H1 (cell line): ENCODE measurements at regions not wholly inside any gene's neighbourhood (a gene's known extent, or its start where the extent isn't known, plus 50 kb on each side); places are given as distances from the start of the nearest gene placed in this dataset.
A peak's percentile ranks its signal among the peaks of the same experiment; 100 is the strongest.

Experiments used
- CTCF ChIA-PET: fragments of 300-600 bp; sonication (Branson Sonifier 250); formaldehyde crosslinking; loops from one replicate; lab custom pipeline; 2021; ENCODE audit not compliant: partially characterized antibody; lab: Charles Lee
- POLR2A ChIA-PET: fragments of 300-600 bp; sonication (Branson Sonifier 250); formaldehyde crosslinking; loops from one replicate; lab custom pipeline; 2021; ENCODE audit warnings: inconsistent platforms; ENCODE audit not compliant: partially characterized antibody; lab: Charles Lee
- DNase-seq, 2 experiments: peaks; one replicate each; pipeline versions ENCODE4 v3.0.0 to v3.0.0-alpha.2; 2010 to 2022; ENCODE audit warnings: low spot score in 2 of 2, low read depth in 1 of 2, mixed read lengths in 1 of 2
- FAIRE-seq: peaks from 2 replicates; lab custom pipeline; 2011; peaks lifted over from hg19 to GRCh38; lab: Jason Lieb, UNC
- H2AFZ ChIP-seq: 2 replicates; pipeline ENCODE4 v1.8.1; 2012; ENCODE audit warnings: low read length, inconsistent platforms
- H2AK5ac ChIP-seq: 2 replicates; pipeline ENCODE4 v1.6.1; 2013; ENCODE audit warnings: low read depth, low read length
- H2BK120ac ChIP-seq: replicated peaks from 2 replicates; pipeline ENCODE3; 2013; ENCODE audit warnings: low read depth, low read length, inconsistent platforms
- H2BK12ac ChIP-seq: 2 replicates; pipeline ENCODE4 v1.6.1; 2013; ENCODE audit warnings: low read depth, low read length
- H2BK15ac ChIP-seq: 2 replicates; pipeline ENCODE4 v1.6.1; 2013; ENCODE audit warnings: low read length
- H2BK20ac ChIP-seq: 2 replicates; pipeline ENCODE4 v1.6.1; 2013; ENCODE audit warnings: low read length
- H2BK5ac ChIP-seq: 2 replicates; pipeline ENCODE4 v1.6.1; 2013; ENCODE audit warnings: low read depth, low read length
- H3K14ac ChIP-seq: 2 replicates; pipeline ENCODE4 v1.6.1; 2013; ENCODE audit warnings: inconsistent platforms; ENCODE audit not compliant: insufficient read length
- H3K18ac ChIP-seq: 2 replicates; pipeline ENCODE4 v1.6.1; 2013; ENCODE audit warnings: low read length; ENCODE audit errors: extremely low read depth
- H3K23ac ChIP-seq: 2 replicates; pipeline ENCODE4 v1.6.1; 2013; ENCODE audit warnings: inconsistent platforms; ENCODE audit not compliant: insufficient read length
- H3K23me2 ChIP-seq: 2 replicates; pipeline ENCODE4 v1.6.1; 2013; ENCODE audit warnings: low read depth, low read length
- H3K27ac ChIP-seq: 2 replicates; pipeline ENCODE4 v1.6.1; 2011; ENCODE audit warnings: low read depth, low read length, inconsistent platforms
- H3K27me3 ChIP-seq, 4 experiments: replicated peaks in 1 of 4; 1 replicate in 1 of 4; 2 replicates in 3 of 4; pipeline versions ENCODE4 v1.6.1 to v1.8.1; 2011 to 2013; ENCODE audit warnings: low read length in 3 of 4, mild to moderate bottlenecking in 3 of 4, inconsistent platforms in 2 of 4, mixed read lengths in 2 of 4, moderate library complexity in 1 of 4; ENCODE audit not compliant: control insufficient read depth in 3 of 4, insufficient read depth in 3 of 4; ENCODE audit errors: extremely low read depth in 1 of 4
- H3K36me3 ChIP-seq, 4 experiments: 2 replicates each; pipeline versions ENCODE4 v1.6.1 to v1.8.1; 2011 to 2013; ENCODE audit warnings: mild to moderate bottlenecking in 4 of 4, low read length in 3 of 4, moderate library complexity in 2 of 4, control low read depth in 1 of 4, inconsistent platforms in 1 of 4; ENCODE audit not compliant: insufficient read depth in 4 of 4, control insufficient read depth in 2 of 4
- H3K4ac ChIP-seq: replicated peaks from 2 replicates; pipeline ENCODE3; 2013; ENCODE audit warnings: low read length, low read depth, mixed read lengths, inconsistent platforms; ENCODE audit not compliant: insufficient read length
- H3K4me1 ChIP-seq, 4 experiments: replicated peaks in 1 of 4; 1 replicate in 1 of 4; 2 replicates in 3 of 4; pipeline versions ENCODE4 v1.6.1 to v1.8.1; 2011 to 2013; ENCODE audit warnings: low read length in 3 of 4, inconsistent platforms in 2 of 4, mixed read lengths in 1 of 4; ENCODE audit not compliant: insufficient read depth in 4 of 4, control insufficient read depth in 3 of 4
- H3K4me2 ChIP-seq, 2 experiments: 2 replicates each; pipeline versions ENCODE4 v1.6.1 to v1.8.1; 2011 to 2013; ENCODE audit warnings: low read depth in 2 of 2, low read length in 2 of 2, control low read depth in 1 of 2, inconsistent platforms in 1 of 2, mild to moderate bottlenecking in 1 of 2; ENCODE audit not compliant: insufficient read depth in 1 of 2
- H3K4me3 ChIP-seq, 4 experiments: fragments of 200-600, 300-600 bp in 1 of 4; sonication (generic), shearing (Covaris generic), sonication (Bioruptor Twin) in 1 of 4; 2 replicates each; pipeline versions ENCODE4 v1.5.1 to v1.8.1; 2011 to 2016; ENCODE audit warnings: low read length in 4 of 4, low read depth in 3 of 4, control low read depth in 2 of 4, inconsistent platforms in 2 of 4, mild to moderate bottlenecking in 2 of 4, mixed read lengths in 1 of 4, moderate library complexity in 1 of 4; ENCODE audit not compliant: insufficient read depth in 2 of 4; ENCODE audit errors: extremely low read depth in 1 of 4
- H3K56ac ChIP-seq: replicated peaks from 2 replicates; pipeline ENCODE3; 2013; ENCODE audit warnings: low read depth, mild to moderate bottlenecking, mixed read lengths, low read length, inconsistent platforms; ENCODE audit not compliant: insufficient read length
- H3K79me1 ChIP-seq: 2 replicates; pipeline ENCODE4 v1.6.1; 2013; ENCODE audit warnings: low read depth, low read length, control low read depth
- H3K79me2 ChIP-seq, 2 experiments: 2 replicates each; pipeline versions ENCODE4 v1.6.1 to v1.8.1; 2012 to 2013; ENCODE audit warnings: low read length in 2 of 2, mild to moderate bottlenecking in 2 of 2, inconsistent platforms in 1 of 2; ENCODE audit not compliant: insufficient read depth in 2 of 2, control insufficient read depth in 1 of 2
- H3K9ac ChIP-seq, 4 experiments: replicated peaks in 1 of 4; 1 replicate in 1 of 4; 2 replicates in 3 of 4; pipeline versions ENCODE4 v1.6.1 to v1.8.1; 2011 to 2013; ENCODE audit warnings: low read depth in 3 of 4, low read length in 3 of 4, control low read depth in 2 of 4, mild to moderate bottlenecking in 2 of 4, moderate library complexity in 2 of 4, inconsistent platforms in 1 of 4; ENCODE audit errors: extremely low read depth in 1 of 4
- H3K9me3 ChIP-seq, 2 experiments: 2 replicates each; pipeline versions ENCODE4 v1.6.1 to v1.8.1; 2012 to 2013; ENCODE audit warnings: mild to moderate bottlenecking in 2 of 2, moderate library complexity in 2 of 2, control low read depth in 1 of 2, inconsistent platforms in 1 of 2, low read depth in 1 of 2, low read length in 1 of 2, mixed read lengths in 1 of 2; ENCODE audit not compliant: insufficient read depth in 2 of 2
- H4K20me1 ChIP-seq, 2 experiments: replicated peaks in 1 of 2; 2 replicates each; pipeline versions ENCODE3 to v1.8.1; 2011 to 2013; ENCODE audit warnings: inconsistent platforms in 2 of 2, low read length in 2 of 2, mild to moderate bottlenecking in 1 of 2; ENCODE audit not compliant: insufficient read depth in 2 of 2, control insufficient read depth in 1 of 2
- H4K5ac ChIP-seq: 2 replicates; pipeline ENCODE4 v1.6.1; 2013; ENCODE audit warnings: low read length, low read depth, mixed read lengths, inconsistent platforms; ENCODE audit not compliant: insufficient read length
- H4K8ac ChIP-seq: 2 replicates; pipeline ENCODE4 v1.8.0; 2013; ENCODE audit warnings: mild to moderate bottlenecking, moderate library complexity, low read length, inconsistent platforms; ENCODE audit not compliant: insufficient read depth; ENCODE audit errors: extremely low read depth
- H4K91ac ChIP-seq: replicated peaks from 2 replicates; pipeline ENCODE3; 2013; ENCODE audit warnings: low read length, mixed read lengths, inconsistent platforms; ENCODE audit not compliant: insufficient read length
- BCL11A ChIP-seq, 2 experiments: IDR thresholded peaks; one replicate each; pipeline ENCODE4 v1.6.1; 2011; ENCODE audit warnings: low read depth in 2 of 2, low read length in 2 of 2, mild to moderate bottlenecking in 2 of 2
- TBP ChIP-seq: IDR thresholded peaks from 2 replicates; pipeline ENCODE4 v1.6.1; 2011; ENCODE audit warnings: low read depth, low read length, improper control_type of control experiment
- WGBS, 2 experiments: shearing (Covaris generic) in 1 of 2; methylation state at CpG; one replicate each; pipeline versions ENCODE4 v1.1.6 to v1.1.7; 2013 to 2015; ENCODE audit warnings: low lambda C conversion rate in 2 of 2, mixed read lengths in 2 of 2, inconsistent platforms in 1 of 2, low coverage in 1 of 2, missing lambda C conversion rate in 1 of 2; ENCODE audit not compliant: insufficient replicate concordance in 2 of 2, insufficient coverage in 1 of 2, insufficient read length in 1 of 2; ENCODE audit errors: extremely low coverage in 1 of 2, missing lambda C conversion rate in 1 of 2; 5-methylcytosine and 5-hydroxymethylcytosine counted together

DNA sequence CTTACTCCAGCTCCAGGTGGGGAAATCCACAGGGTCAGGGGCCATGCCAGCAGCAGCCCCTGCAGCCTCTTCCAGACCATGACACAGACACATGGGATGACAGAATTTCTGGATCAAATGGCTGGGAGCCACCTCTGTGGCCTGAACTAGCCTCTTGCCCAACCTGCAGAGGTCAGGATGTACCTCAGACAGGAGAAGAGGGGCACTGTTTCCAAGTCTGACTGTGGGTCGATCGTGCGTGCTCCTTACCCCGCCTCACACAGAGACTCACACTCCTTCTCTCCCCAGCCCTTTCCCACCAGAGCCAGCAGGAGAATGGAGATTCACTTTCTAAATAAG lies 131.9 kb downstream of the FAM43A start:
- H3K4me2 ChIP-seq: no peak overlapping the region
- no peak overlapping the region for H3K4me3 ChIP-seq
- H2BK20ac ChIP-seq: 0 out of 2 replicates have a peak overlapping the region, but pooled peaks have one; percentile 10
- H3K4me1 ChIP-seq: peaks cover 0 to 7% (median 0%) of the 10 kb centered on the region in 4 experiments; a peak in 1 of 7 replicates
- no peak overlapping the region for H3K27ac ChIP-seq
- H3K23ac ChIP-seq: no peak overlapping the region
- no peak for DNase-seq
- H3K27me3 ChIP-seq: peaks cover 0 to 2% (median 0%) of the 10 kb centered on the region in 4 experiments; a peak in 1 of 7 replicates
- H2BK12ac ChIP-seq: no peak overlapping the region
- no peak overlapping the region for H2AK5ac ChIP-seq
- WGBS, 2 experiments: 51% methylated on average over 4 of the region's 4 CpGs; no CpG with 5 or more reads in 1 of the 2 experiments
- no peaks in the 10 kb centered on the region for H3K79me1 ChIP-seq
- H4K8ac ChIP-seq: no peak overlapping the region
- H3K36me3 ChIP-seq: no peaks in the 10 kb centered on the region
- H3K4ac ChIP-seq: no peak overlapping the region
- H3K23me2 ChIP-seq: no peaks in the 10 kb centered on the region
- H2AFZ ChIP-seq: no peak overlapping the region
- no peak overlapping the region for H2BK15ac ChIP-seq
- no peaks in the 10 kb centered on the region for H4K20me1 ChIP-seq
- H4K91ac ChIP-seq: no peak overlapping the region
- H3K79me2 ChIP-seq: no peaks in the 10 kb centered on the region
- POLR2A ChIA-PET: interaction anchor here (1.2 kb wide), 1 partner anchor 46 kb away, joined by 3 read pairs; no protein-coding TSS in a partner anchor
- H3K56ac ChIP-seq: no peak overlapping the region
- no peak overlapping the region for H3K9ac ChIP-seq
- peak overlapping the region; percentile 7 for H4K5ac ChIP-seq
- TF ChIP-seq BCL11A (IDR thresholded peaks at IDR 0.05; ENCODE audit: low read depth in 2 of 2, low read length in 2 of 2): no peak
- no peak for TF ChIP-seq TBP
- no peak overlapping the region for H2BK5ac ChIP-seq
- no peaks in the 10 kb centered on the region for H3K9me3 ChIP-seq
- H3K18ac ChIP-seq: no peak overlapping the region; the same call in 1 of the 2 replicates
- no peak overlapping the region for H2BK120ac ChIP-seq
- FAIRE-seq: no peak
- no peak overlapping the region for H3K14ac ChIP-seq
- CTCF ChIA-PET: interaction anchor here (0.9 to 1.6 kb wide), 4 partner anchors 111 to 130 kb away, joined by 3 to 5 read pairs (median 3); no protein-coding TSS in a partner anchor
